DMS153 treated with DMSO at 0.1 percent for 48 hours (cell line): ENCODE measurements at regions not wholly inside any gene's neighbourhood (a gene's known extent, or its start where the extent isn't known, plus 50 kb on each side); places are given as distances from the start of the nearest gene placed in this dataset.

Experiments used
- DNase-seq: peaks from one replicate; lab custom pipeline; 2025; ENCODE audit not compliant: unreplicated experiment; lab: John Stamatoyannopoulos, UW

GRCh38 chr5:39586185-39586584 lies 161.4 kb upstream of the DAB2 start:
- DNase-seq: no peak

DNA sequence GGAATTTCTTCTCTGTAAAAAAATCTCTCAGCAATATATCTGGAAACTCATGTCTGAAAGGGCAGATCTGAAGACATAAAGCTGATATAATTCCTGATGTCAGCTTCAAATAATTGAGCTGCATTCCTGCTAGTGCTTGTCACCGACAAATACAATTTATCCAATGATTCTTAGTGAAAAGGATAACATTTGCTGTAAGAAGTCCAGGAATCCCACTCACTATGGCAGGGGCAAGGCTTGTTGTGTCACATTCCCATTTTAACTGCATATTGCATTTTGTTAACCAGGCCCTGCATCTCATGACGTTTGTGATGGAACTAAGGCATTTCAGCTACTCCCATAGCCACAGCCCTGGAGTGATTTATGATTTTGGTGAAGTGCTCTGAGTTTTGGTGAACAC lies 160.1 kb upstream of the DAB2 start:
- no peak for DNase-seq

- DNase-seq: no peak
Observed at GRCh38 chr5:39580702-39581453, 156.1 kb upstream of the DAB2 start.

DNA sequence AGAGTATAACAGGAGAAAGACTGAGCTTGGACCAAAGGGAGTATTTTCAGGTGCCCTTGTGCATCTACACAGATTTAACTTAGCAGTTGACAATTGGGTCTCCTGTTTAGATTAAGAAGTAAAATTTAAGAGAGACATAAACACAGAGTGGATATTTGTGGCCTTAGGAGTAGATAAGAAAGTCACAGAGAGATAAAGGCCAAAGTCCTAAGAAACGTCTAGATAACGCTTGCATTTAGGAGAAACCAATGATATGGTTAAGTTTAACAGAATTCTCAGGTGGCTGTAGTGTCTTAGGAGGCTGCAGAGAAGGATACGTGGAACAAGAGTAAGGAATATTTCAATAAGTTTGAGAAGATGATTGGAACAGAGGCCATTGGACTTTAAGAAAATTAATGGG lies 155.0 kb upstream of the DAB2 start:
- DNase-seq: no peak

GRCh38 chr5:39578887-39579497 lies 154.2 kb upstream of the DAB2 start:
- no peak for DNase-seq

DNA sequence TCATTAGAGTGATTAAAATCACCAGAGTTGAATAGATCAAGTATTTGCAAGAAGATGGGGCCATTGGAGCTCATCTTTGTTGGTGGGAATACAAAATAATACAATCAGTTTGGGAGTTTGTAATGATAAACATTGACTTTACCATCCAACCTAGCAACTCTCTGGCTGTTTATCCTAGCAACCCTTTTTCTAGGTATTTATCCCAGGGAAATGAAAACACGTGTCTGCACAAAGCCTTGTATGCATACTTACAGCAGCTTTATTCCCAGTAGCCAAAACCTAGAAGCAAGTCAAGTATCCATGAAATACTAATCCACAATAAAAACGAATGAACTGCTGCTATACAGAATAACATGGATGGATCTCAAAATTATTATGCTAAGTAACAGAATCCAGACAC lies 152.7 kb upstream of the DAB2 start:
- DNase-seq: no peak

- no peak for DNase-seq
Observed at GRCh38 chr5:39570403-39571027, 145.7 kb upstream of the DAB2 start.

GRCh38 chr5:39569857-39570256 lies 145.1 kb upstream of the DAB2 start:
- no peak for DNase-seq

DNA sequence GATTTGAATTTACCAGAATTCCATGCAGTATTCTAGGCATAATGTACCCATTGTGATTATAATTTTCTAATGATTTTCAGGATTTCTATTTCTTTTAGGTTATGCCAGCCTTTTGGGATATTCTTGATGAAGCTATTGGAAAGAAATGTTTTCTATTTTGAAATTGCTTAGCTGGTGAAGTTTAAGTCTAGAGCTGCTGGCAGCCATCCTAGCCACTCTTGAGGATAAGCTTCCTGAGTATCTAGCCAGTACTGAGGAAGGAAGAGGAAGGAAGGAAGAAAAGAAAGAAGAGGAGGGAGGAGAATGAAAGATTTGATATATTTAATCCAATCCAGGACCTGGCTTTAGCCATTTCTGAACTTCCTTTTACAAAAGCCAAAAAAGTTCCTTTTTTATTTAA lies 142.1 kb upstream of the DAB2 start:
- DNase-seq: no peak

DNA sequence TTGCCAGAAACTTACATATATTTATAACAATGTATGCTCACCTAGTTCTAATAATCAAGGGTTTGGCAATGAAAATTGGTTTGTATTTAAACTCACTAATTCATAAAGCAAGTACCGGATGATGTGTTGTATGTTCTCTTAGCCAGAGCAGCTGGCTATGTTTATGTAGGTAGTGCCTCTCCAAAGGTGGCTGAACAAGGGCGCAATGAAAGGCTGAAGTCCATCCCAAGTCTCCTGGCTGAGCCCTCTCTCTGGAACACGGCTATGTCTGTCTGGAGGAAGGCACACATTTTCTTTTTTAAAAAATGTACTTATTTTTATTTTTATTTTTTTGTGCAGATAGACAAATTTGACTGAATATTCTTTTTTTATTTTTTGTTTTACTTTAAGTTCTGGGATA lies 141.2 kb upstream of the DAB2 start:
- DNase-seq: no peak

GRCh38 chr5:39561421-39561820 lies 136.6 kb upstream of the DAB2 start:
- no peak for DNase-seq

- DNase-seq: no peak
Observed at GRCh38 chr5:39560726-39561125, 135.9 kb upstream of the DAB2 start.

DNA sequence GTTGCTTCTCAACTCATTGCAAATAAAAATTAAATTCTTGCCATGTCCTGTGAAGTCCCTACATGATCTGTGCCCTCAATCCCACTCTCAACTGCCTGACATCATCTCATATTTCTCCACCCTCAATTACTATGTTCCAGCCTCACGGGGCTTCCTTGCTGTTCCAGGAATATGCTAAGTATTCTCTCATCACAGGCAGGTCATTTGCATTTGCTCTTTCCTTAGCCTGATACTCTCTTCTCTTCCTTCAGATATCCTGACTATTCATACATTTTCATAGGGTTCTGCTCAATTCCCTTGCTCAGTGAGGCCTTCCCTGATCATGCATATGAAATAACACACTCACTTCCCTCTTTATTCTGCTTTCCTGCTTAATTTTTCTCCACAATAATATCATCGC lies 135.1 kb upstream of the DAB2 start:
- DNase-seq: no peak

- DNase-seq: no peak
Observed at GRCh38 chr5:39558541-39558940, 133.8 kb upstream of the DAB2 start.

DNA sequence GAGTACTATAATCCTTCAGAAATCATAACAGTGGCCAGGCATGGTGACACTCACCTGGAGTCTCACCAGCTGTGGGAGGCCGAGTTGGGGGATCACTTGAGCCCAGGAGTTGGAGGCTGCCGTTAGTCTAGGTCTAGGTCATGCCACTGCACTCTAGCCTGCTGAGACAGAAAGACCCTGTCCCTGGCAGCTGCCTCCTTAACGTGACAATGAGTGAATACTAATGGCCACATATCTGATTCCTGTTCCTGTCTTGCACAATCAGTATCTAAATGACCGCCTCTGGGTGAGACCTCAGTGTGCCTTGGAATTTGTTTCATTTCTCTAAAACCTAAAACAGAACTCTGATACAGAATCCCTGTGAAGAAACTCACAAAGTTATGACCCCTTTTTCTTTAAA lies 131.0 kb upstream of the DAB2 start:
- DNase-seq: no peak

GRCh38 chr5:39547553-39548154 lies 122.9 kb upstream of the DAB2 start:
- peak; percentile 8 for DNase-seq

DNA sequence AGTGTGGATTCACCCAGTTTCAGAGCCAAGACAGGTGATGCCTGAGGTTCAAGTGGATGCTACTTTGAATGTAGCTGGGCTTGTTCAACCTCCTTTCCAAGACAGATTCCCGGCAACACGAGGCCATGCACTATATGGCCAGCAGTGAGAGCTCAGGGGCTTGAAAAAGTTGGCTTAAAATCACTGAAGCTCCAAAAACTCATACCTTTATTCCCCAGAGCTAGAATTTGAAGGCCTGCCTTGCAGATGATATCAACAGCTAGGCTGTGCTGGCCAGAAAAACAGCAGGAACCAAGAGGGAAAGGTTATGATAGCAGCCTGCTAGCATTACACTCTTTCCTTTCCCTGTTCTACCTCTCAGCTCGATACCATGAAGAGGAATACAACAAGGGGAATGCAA lies 120.2 kb upstream of the DAB2 start:
- no peak for DNase-seq

GRCh38 chr5:39543335-39543734 lies 118.6 kb upstream of the DAB2 start:
- DNase-seq: no peak

DNA sequence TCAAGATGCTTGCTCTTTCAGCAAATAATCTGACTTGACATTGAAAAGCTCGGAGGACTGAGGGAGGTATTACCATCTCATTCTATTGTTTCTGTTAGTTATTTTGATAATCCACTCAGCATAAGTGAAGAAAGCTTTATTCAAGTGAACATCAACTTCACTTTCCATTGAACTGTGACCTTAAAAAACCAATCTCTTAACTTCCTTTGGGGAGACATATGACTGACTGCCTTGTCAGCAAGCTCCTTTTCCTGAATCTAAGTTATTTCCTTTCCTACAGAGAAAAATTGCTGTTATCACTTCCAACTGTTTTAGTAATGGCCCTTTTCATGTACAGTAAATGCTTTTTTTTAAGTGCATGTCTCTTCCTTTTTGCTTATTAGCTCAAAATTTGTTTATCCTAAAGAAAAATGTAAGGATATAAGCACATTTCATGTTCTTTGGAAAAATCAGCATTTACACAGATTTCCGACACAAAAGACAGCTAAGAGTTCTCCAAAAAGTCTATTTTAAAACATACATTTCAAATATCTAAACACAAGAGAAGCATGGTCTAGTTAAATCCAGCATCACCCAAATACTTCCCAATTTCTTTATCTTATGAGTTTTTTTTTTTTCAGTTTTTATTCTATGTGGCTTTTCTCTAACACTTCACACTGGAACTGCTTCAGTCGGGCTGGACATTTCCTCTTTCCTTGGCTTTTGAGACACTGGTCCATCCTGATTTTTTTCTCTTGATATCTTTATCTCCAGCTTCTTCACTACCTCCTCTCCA lies 117.9 kb upstream of the DAB2 start:
- DNase-seq: no peak

DNA sequence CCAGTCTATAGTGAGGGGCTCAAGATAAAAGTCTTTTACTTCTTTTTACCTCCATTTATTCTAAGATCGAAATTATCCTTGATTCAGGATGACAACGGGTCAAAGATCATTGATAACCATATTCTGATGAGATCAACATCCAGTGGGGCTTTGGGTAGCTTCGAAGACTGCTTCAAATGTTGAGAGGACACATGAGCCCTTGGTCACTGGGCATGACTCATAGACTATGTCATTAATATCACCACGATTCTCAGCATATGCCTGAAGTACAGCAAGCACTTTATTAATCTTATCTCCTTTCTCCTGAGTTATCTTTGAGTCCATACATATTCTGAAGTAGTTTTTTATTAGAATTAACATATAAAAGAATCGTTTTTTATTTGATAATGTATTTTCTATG lies 117.1 kb upstream of the DAB2 start:
- DNase-seq: no peak

DNA sequence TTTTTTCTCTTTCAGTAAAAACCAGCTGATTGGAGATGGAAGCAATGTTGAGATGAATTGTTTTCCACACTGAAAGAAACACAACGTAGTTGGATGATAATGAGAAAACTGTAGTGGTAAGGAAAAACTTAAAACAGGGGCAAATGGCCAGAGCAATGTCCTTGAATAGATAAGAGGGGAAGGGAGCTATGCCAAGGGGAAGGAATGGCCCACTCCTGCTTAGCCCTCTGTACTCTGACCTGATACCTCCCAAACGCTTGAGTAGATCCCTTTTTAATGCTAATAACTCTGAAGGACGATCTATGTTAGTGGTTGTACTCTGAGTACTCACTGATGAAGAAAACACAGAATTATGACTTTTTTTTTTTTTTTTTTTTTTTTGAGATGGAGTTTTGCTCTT lies 114.7 kb upstream of the DAB2 start:
- DNase-seq: no peak
